Right lobe of liver (tissue), 6 donors: ENCODE measurements at regions not wholly inside any gene's neighbourhood (a gene's known extent, or its start where the extent isn't known, plus 50 kb on each side); places are given as distances from the start of the nearest gene placed in this dataset.

ENCODE experiments used
- ATAC-seq, 4 donors: fragments of 200-7000 bp; cut with Tn5 transposase; one replicate each; pipeline ENCODE4 v1.9.1; 2020; ENCODE audit warnings: mild to moderate bottlenecking in 4 of 4, moderate library complexity in 4 of 4
- DNase-seq, 3 donors: peaks; one replicate each; pipeline ENCODE4 v3.0.0-alpha.2; 2020
- H3K27ac ChIP-seq, 3 donors: fragments of 200-600 bp; one replicate each; pipeline ENCODE4 v1.8.0; 2022
- H3K27me3 ChIP-seq, 2 donors: fragments of 200-600 bp; one replicate each; pipeline ENCODE4 v1.8.0; 2022
- H3K36me3 ChIP-seq, 4 donors: fragments of 200-600 bp; sonication (generic) in 1 of 4; one replicate each; pipeline versions ENCODE4 v1.5.1 to v1.8.0; 2017 to 2022; ENCODE audit warnings: control low read depth in 1 of 4
- H3K4me1 ChIP-seq, 4 donors: fragments of 200-600 bp; sonication (generic) in 1 of 4; one replicate each; pipeline versions ENCODE4 v1.5.1 to v1.8.0; 2017 to 2022; ENCODE audit warnings: control low read depth in 1 of 4
- H3K4me3 ChIP-seq, 3 donors: fragments of 200-600 bp; one replicate each; pipeline ENCODE4 v1.8.0; 2022
- H3K9me3 ChIP-seq, 4 donors: fragments of 200-600 bp; sonication (generic) in 1 of 4; one replicate each; pipeline versions ENCODE4 v1.5.1 to v1.8.0; 2017 to 2022; ENCODE audit warnings: control low read depth in 1 of 4
- CTCF ChIP-seq, 4 donors: fragments of 200-600 bp in 3 of 4; fragments of 450-650 bp in 1 of 4; IDR thresholded peaks; one replicate each; pipeline versions ENCODE4 v1.5.1 to v1.8.0; 2016 to 2022; ENCODE audit warnings: antibody characterized with exemption in 4 of 4, mild to moderate bottlenecking in 2 of 4
- POLR2A ChIP-seq: fragments of 450-650 bp; IDR thresholded peaks from one replicate; pipeline ENCODE4 v1.6.1; 2017; ENCODE audit warnings: antibody characterized with exemption, mild to moderate bottlenecking
- WGBS: methylation state at CpG from one replicate; pipeline ENCODE4 v1.1.6; 2018; ENCODE audit warnings: low coverage, low lambda C conversion rate; ENCODE audit not compliant: insufficient coverage; ENCODE audit errors: missing lambda C conversion rate; 5-methylcytosine and 5-hydroxymethylcytosine counted together
- intact Hi-C, 2 donors: fragments of 100-400 bp; cut with DNase I; formaldehyde crosslinking; loops; one replicate each; pipeline versions ENCODE4 v1.11.2 to v1.14.1; 2022
- donor health status: DM: no; HTN: yes; CAD: no.
- donor health status: DM: no; HTN: no; CAD: no.
- donor health status: DM: no; HTN: no; CAD: no.
- donor health status: DM: no; HTN: yes; CAD: no.
- donor health status: DM: no; HTN: yes; CAD: no.

- Histone ChIP-seq H3K9me3 (no peaks in the 10 kb centered on the region), H3K36me3 (no peaks in the 10 kb centered on the region), H3K27me3 (no peaks in the 10 kb centered on the region), H3K4me3 (no peak overlapping the region), H3K4me1 (no peaks in the 10 kb centered on the region), H3K27ac (no peak overlapping the region)
- 60% methylated on average over 3 of the region's 3 CpGs for WGBS
- DNase-seq (no peak), ATAC-seq (no peak)
- TF ChIP-seq POLR2A, result no peak
- no peak for TF ChIP-seq CTCF (IDR thresholded peaks at IDR 0.05)
- intact Hi-C loops, result no loop called here
Observed at GRCh38 chr15:35722501-35722900, 176.5 kb upstream of the DPH6 start.

GRCh38 chr15:35723120-35723847 lies 177.3 kb upstream of the DPH6 start:
- intact Hi-C loops, result no loop called here
- ATAC-seq, result no peak
- H3K4me3 ChIP-seq, result no peak overlapping the region
- WGBS, result 57% methylated on average over 5 of the region's 5 CpGs
- DNase-seq, result no peak
- no peaks in the 10 kb centered on the region for H3K27me3 ChIP-seq
- no peak overlapping the region for H3K27ac ChIP-seq
- H3K4me1 ChIP-seq, result peaks cover 0 to 2% (median 0%) of the 10 kb centered on the region in 4 donors
- no peaks in the 10 kb centered on the region for H3K36me3 ChIP-seq
- TF ChIP-seq POLR2A (no peak), CTCF (IDR thresholded peaks at IDR 0.05) (no peak)
- no peaks in the 10 kb centered on the region for H3K9me3 ChIP-seq

- ATAC-seq, result no peak
- no peak for TF ChIP-seq POLR2A
- no peak for TF ChIP-seq CTCF (IDR thresholded peaks at IDR 0.05)
- WGBS, result 89% methylated on average over 3 of the region's 4 CpGs
Observed at GRCh38 chr15:35723852-35724251, 177.9 kb upstream of the DPH6 start.

GRCh38 chr15:35724626-35725025 lies 178.7 kb upstream of the DPH6 start:
- Histone ChIP-seq H3K9me3 (no peaks in the 10 kb centered on the region), H3K4me1 (peaks cover 0 to 8% (median 0%) of the 10 kb centered on the region in 4 donors), H3K27me3 (no peaks in the 10 kb centered on the region), H3K4me3 (no peak overlapping the region), H3K27ac (no peak overlapping the region), H3K36me3 (no peaks in the 10 kb centered on the region)
- TF ChIP-seq CTCF (IDR thresholded peaks at IDR 0.05) (no peak), POLR2A (no peak)
- ATAC-seq (no peak), DNase-seq (no peak)
- intact Hi-C loops, result no loop called here

More at GRCh38 chr15:35723852-35724251, 177.9 kb upstream of the DPH6 start:
- peaks cover 0 to 7% (median 0%) of the 10 kb centered on the region in 4 donors for H3K4me1 ChIP-seq
- DNase-seq, result no peak
- no peaks in the 10 kb centered on the region for H3K27me3 ChIP-seq
- no peak overlapping the region for H3K27ac ChIP-seq
- no peaks in the 10 kb centered on the region for H3K36me3 ChIP-seq
- no peaks in the 10 kb centered on the region for H3K9me3 ChIP-seq
- intact Hi-C loops, result no loop called here
- no peak overlapping the region for H3K4me3 ChIP-seq
